Fibroblast of pulmonary artery (primary cell): ENCODE measurements at regions not wholly inside any gene's neighbourhood (a gene's known extent, or its start where the extent isn't known, plus 50 kb on each side); places are given as distances from the start of the nearest gene placed in this dataset.

Experiments used
- DNase-seq: peaks from one replicate; pipeline ENCODE4 v3.0.0-alpha.2; 2010; ENCODE audit warnings: low read depth
- H3K4me3 ChIP-seq: replicated peaks from 2 replicates; pipeline ENCODE4 v1.5.1; 2011; ENCODE audit warnings: low read depth, mild to moderate bottlenecking, control low read depth, low read length, moderate library complexity
- TF ChIP-seq, protein P1 (sequence below): IDR thresholded peaks from 2 replicates; pipeline ENCODE4 v1.5.1; 2011; ENCODE audit warnings: mild to moderate bottlenecking, control low read depth, low read length, inconsistent platforms; ENCODE audit errors: missing control alignments

DNA sequence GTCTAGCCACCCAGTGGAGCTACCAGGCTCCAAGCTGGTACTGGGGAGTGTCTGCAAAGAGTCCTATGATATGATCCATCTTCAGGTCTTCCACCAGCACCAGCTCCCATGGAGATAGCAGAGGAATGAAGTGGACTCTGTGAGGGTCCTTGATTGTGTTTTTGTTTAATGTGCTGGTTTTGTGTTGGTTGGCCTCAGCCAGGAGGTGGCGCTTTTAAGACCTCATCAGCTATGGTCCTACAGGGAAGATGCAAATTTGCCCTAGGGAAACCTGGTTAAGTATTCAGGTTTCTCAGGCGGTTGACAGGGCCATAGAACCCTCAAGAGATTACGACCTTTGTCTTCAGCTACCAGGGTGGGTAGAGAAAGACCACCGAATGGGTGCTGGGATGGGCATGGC lies 1141.1 kb downstream of the STIM2 start:
- DNase-seq, result no peak
- TF ChIP-seq, protein P1, sequence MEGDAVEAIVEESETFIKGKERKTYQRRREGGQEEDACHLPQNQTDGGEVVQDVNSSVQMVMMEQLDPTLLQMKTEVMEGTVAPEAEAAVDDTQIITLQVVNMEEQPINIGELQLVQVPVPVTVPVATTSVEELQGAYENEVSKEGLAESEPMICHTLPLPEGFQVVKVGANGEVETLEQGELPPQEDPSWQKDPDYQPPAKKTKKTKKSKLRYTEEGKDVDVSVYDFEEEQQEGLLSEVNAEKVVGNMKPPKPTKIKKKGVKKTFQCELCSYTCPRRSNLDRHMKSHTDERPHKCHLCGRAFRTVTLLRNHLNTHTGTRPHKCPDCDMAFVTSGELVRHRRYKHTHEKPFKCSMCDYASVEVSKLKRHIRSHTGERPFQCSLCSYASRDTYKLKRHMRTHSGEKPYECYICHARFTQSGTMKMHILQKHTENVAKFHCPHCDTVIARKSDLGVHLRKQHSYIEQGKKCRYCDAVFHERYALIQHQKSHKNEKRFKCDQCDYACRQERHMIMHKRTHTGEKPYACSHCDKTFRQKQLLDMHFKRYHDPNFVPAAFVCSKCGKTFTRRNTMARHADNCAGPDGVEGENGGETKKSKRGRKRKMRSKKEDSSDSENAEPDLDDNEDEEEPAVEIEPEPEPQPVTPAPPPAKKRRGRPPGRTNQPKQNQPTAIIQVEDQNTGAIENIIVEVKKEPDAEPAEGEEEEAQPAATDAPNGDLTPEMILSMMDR, result no peak
- no peak overlapping the region for H3K4me3 ChIP-seq

DNA sequence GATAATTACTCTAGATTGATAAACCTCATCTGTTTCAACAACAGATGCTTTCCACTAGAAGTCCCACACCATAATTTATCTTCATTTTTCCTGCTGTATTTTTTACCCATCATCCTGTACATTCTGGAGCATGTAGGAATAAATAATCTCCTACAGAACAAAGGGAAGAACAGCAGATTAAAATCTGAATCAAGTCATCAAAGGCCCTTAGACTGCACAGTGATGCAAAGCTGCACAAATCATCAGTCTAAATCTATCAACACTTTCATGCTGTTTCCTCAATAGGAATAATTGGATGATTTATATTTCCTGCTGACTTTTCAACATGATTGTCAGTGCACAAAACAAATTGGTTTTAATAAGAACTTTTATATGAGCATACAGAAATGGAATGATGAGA lies 1143.9 kb downstream of the STIM2 start:
- TF ChIP-seq, protein P1, result no peak
- no peak overlapping the region for H3K4me3 ChIP-seq
- DNase-seq, result no peak

DNA sequence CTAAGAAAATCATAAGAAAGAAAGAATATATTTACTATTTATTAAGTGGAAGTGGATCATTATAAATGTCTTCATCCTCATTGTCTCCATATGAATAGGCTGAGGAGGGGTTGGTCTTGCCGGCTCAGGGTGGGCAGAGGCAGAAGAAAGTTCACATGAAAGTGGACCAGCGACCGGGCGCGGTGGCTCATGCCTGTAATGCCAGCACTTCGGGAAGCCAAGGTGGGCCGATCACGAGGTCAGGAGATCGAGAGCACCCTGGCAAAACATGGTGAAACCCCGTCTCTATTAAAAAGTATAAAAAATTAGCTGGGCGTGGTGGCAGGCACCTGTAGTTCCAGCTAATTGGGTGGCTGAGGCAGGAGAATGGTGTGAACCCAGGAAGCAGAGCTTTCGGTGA lies 1145.4 kb downstream of the STIM2 start:
- no peak for DNase-seq
- no peak overlapping the region for H3K4me3 ChIP-seq
- TF ChIP-seq, protein P1, result no peak

DNA sequence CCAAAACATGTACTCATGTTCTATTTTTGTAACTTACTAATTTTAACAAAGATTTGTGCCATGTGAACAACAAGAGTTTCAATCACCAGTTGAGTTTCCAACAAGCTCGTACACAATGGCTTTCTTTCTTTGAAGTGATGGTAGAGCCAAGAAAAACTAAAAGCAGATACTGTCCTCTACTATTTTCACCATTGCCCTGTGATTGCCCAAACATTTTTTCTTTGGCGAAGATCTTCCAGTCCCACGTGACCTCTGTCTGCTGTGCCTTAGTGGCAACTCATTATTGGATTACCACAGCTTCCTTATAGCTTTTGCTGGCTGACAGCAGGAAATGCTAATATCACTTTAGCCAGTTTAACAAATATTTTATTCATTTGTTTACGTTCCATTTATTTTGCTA lies 1147.1 kb downstream of the STIM2 start:
- DNase-seq, result no peak
- H3K4me3 ChIP-seq, result no peak overlapping the region
- TF ChIP-seq, protein P1, result no peak

DNA sequence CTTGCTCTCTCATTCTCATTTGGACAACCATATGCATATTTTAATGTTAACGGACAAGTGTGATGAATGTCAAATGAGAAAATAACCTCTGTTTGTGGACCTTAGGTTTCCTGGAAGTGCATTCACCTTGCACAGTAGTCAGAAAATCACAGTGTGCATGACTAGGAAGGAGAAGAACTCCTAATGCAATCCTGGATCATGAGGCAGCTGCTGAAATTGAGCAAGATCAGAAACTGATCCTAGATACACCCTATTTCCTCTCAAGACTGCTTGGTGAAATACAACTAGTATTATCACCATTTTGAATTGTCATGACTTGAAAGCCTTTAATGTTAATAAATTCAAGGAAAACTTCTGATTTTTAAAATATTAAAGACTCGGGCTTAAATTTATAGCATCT lies 1148.9 kb downstream of the STIM2 start:
- H3K4me3 ChIP-seq, result no peak overlapping the region
- TF ChIP-seq, protein P1, result no peak
- DNase-seq, result no peak

DNA sequence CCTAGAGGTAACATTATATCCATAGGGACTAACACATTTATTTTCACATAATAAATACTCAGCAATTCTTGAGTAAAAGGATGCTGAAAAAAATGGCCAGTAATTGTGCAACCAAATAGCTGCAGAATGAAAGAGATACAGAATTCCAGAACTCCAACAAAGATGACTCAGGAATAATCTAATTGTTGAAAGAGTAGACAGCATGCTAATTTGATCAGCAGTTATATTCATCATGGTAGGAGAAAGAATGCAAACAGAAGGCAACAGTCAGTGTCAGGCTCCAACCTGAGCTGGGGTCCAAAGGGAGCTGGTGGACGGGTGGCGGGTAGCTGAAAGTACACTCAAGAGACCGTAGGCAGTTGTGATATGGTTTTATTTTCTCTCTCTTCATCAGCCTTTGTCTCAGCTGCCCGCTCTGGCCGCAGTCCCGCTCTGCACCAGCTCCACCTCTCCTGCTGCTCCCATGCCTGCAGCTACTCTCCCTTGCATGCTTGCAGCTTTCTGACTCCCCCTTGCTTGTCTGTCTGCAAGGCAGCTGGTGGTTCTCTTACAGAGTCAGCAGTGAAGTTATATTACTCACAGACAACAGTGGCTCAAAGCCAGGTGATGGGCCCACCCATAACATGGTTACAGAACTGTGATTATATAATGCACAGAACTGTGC lies 1150.1 kb downstream of the STIM2 start:
- TF ChIP-seq, protein P1, result no peak
- DNase-seq, result peak; percentile 17
- no peak overlapping the region for H3K4me3 ChIP-seq

DNA sequence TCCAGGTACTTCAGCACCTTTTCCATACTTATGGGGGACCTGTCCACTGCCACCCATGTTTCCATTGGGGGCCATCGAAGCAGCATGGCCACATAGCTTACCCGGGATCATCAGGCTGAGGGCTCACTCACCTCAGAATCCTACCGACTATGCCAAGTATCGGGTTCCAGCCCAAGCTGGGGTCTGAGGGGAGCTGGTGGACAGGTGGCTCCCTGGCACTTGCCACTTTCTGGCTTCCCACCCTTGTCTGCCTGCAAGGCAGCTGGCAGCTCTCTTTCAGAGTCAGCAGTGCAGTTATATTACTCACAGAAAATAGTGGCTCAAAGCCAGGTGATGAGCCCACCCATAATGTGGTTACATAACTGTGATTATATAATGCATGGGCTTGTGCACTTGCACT lies 1153.8 kb downstream of the STIM2 start:
- H3K4me3 ChIP-seq, result no peak overlapping the region
- TF ChIP-seq, protein P1, result no peak
- DNase-seq, result no peak
